ENCODE measurements at regions not wholly inside any gene's neighbourhood (a gene's known extent, or its start where the extent isn't known, plus 50 kb on each side); places are given as distances from the start of the nearest gene placed in this dataset.

DNA sequence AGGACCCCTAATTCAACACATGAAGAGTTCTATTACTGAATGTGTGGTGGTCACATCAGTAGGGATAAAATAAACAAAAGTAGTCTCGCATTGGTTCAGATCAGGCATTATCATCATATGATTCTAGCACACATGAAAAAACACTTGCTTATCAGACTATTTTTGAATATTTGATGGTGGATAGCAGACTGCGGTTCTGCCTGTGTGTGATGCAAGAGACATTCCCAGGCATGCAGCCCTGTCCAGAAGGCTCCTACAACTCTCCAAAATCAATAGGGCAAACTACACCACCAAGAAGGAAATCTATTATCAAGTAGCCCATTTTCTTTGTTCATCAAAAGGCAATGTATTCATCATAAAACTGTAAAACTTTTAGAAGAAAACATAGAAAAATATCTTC is 304.7 kb downstream of the DUSP10 start:
- Histone ChIP-seq H3K4me2 (ENCODE audit: low read length) (no peak overlapping the region), H3K9me2 (replicated peaks; ENCODE audit: low read length) (no peaks in the 10 kb centered on the region), H4K20me1 (ENCODE audit: low read length) (no peaks in the 10 kb centered on the region), H3K79me2 (ENCODE audit: low read length) (no peaks in the 10 kb centered on the region), H3K36me3 (ENCODE audit: low read depth, low read length) (no peaks in the 10 kb centered on the region), H3K27me3 (ENCODE audit: low read length) (no peaks in the 10 kb centered on the region), H3K27ac (ENCODE audit: low read length) (peak overlapping the region; percentile 98), H2AFZ (ENCODE audit: low read length) (no peak overlapping the region), H3K9ac (ENCODE audit: low read length) (peak overlapping the region; percentile 91), H3K4me1 (ENCODE audit: insufficient read depth, low read length) (peaks cover 44% of the 10 kb centered on the region), H3F3A (ENCODE audit: low read length, unreplicated experiment) (peaks cover 12% of the 10 kb centered on the region), H3K9me3 (ENCODE audit: low read length) (no peaks in the 10 kb centered on the region), H3K4me3 (ENCODE audit: low read length) (no peak overlapping the region)
- CTCF ChIA-PET, result no interaction called here
- intact Hi-C loops (cut with micrococcal nuclease), result loop anchor here (5.0 to 10.0 kb wide), 4 partner anchors 220 to 445 kb away; no protein-coding TSS in a partner anchor
- TF ChIP-seq EZH2phosphoT487 (IDR thresholded peaks at IDR 0.05; ENCODE audit: borderline replicate concordance, low read length) (no peak), EZH2 (IDR thresholded peaks at IDR 0.05; ENCODE audit: low read length, unreplicated experiment) (no peak)
- TF ChIP-seq, protein P1, sequence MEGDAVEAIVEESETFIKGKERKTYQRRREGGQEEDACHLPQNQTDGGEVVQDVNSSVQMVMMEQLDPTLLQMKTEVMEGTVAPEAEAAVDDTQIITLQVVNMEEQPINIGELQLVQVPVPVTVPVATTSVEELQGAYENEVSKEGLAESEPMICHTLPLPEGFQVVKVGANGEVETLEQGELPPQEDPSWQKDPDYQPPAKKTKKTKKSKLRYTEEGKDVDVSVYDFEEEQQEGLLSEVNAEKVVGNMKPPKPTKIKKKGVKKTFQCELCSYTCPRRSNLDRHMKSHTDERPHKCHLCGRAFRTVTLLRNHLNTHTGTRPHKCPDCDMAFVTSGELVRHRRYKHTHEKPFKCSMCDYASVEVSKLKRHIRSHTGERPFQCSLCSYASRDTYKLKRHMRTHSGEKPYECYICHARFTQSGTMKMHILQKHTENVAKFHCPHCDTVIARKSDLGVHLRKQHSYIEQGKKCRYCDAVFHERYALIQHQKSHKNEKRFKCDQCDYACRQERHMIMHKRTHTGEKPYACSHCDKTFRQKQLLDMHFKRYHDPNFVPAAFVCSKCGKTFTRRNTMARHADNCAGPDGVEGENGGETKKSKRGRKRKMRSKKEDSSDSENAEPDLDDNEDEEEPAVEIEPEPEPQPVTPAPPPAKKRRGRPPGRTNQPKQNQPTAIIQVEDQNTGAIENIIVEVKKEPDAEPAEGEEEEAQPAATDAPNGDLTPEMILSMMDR (conservative IDR thresholded peaks at IDR 0.05; ENCODE audit: low read depth, low read length), result no peak
- DNase-seq (no peak), ATAC-seq (no peak)
- POLR2A ChIA-PET (ENCODE audit: unreplicated experiment), result no interaction called here
- no TSS peak for BruUV-seq (replicated peaks)

DNA sequence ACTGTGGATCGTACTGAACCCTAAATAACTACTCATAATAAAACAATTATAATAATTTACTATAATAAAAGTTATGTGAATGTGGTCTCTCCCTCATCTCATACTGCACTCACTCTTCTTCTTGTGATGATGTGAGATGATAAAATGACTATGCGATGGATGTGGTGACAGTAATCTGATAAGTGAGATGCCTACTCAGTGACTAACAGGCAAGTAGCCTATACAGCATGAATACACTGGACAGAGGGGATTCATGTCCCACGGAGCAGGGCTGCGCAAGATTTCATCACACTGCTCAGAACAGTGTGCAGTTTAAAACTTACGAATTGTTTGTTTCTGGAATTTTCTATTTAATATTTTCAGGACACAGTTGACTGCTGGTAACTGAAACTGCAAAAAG is 304.0 kb downstream of the DUSP10 start:
- peak overlapping the region; percentile 91 for H3K9ac ChIP-seq (ENCODE audit: low read length)
- no peak overlapping the region for H3K4me3 ChIP-seq (ENCODE audit: low read length)
- peak; percentile 79 for DNase-seq
- intact Hi-C loops (cut with micrococcal nuclease), result loop anchor here (5.0 to 10.0 kb wide), 4 partner anchors 221 to 446 kb away; no protein-coding TSS in a partner anchor
- H3K9me2 ChIP-seq (replicated peaks; ENCODE audit: low read length), result no peaks in the 10 kb centered on the region
- BruUV-seq (replicated peaks), result no TSS peak
- no peak overlapping the region for H2AFZ ChIP-seq (ENCODE audit: low read length)
- H3K36me3 ChIP-seq (ENCODE audit: low read depth, low read length), result no peaks in the 10 kb centered on the region
- POLR2A ChIA-PET (ENCODE audit: unreplicated experiment), result no interaction called here
- ATAC-seq, result no peak
- no peaks in the 10 kb centered on the region for H3K27me3 ChIP-seq (ENCODE audit: low read length)
- H3K79me2 ChIP-seq (ENCODE audit: low read length), result no peaks in the 10 kb centered on the region
- no peaks in the 10 kb centered on the region for H3K9me3 ChIP-seq (ENCODE audit: low read length)
- TF ChIP-seq EZH2phosphoT487 (IDR thresholded peaks at IDR 0.05; ENCODE audit: borderline replicate concordance, low read length) (no peak), EZH2 (IDR thresholded peaks at IDR 0.05; ENCODE audit: low read length, unreplicated experiment) (no peak)
- TF ChIP-seq, protein P1 (conservative IDR thresholded peaks at IDR 0.05; ENCODE audit: low read depth, low read length), result no peak
- H3K4me2 ChIP-seq (ENCODE audit: low read length), result peak overlapping the region; percentile 66; the same call in 1 of the 2 replicates
- peak overlapping the region; percentile 98 for H3K27ac ChIP-seq (ENCODE audit: low read length)
- H3K4me1 ChIP-seq (ENCODE audit: insufficient read depth, low read length), result peaks cover 44% of the 10 kb centered on the region
- no peaks in the 10 kb centered on the region for H4K20me1 ChIP-seq (ENCODE audit: low read length)
- CTCF ChIA-PET, result no interaction called here
- H3F3A ChIP-seq (ENCODE audit: low read length, unreplicated experiment), result peaks cover 12% of the 10 kb centered on the region

DNA sequence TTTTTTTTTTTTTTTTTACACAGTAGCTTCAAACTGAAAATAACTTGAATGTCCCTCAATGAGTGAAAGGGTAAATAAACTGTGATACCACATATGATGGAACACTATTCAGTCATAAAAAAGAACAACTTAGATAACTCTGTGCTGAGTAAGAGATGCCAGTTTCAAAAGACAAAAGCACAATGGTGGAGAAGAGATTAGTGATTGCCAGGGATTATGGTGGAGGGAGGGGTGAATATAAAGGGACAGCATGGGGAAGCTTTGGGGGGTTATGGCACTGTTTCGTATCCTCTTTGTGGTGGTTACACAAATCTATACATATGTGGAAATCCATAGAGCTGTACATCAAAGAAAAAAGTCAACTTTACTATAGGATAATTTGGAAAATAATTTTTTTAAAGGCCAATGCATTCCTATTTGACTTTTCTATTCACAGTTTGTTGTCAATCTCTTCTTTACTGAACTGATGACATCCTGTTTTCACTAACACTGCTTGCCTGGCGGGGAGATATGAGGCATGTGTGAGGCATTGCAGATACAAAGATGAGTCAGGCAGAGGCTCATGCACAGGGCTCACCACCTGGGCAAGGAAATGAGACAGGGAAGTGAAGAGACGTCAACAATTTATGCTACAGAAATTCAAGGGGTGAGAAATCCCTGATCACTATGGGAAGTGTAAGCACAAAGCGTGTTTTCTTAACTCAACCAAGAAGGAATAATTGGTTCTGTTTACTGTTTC is 302.7 kb downstream of the DUSP10 start:
- Histone ChIP-seq H3K4me1 (ENCODE audit: insufficient read depth, low read length) (peaks cover 44% of the 10 kb centered on the region), H4K20me1 (ENCODE audit: low read length) (no peaks in the 10 kb centered on the region), H3K27me3 (ENCODE audit: low read length) (no peaks in the 10 kb centered on the region), H3K9me2 (replicated peaks; ENCODE audit: low read length) (no peaks in the 10 kb centered on the region), H3K4me3 (ENCODE audit: low read length) (peak overlapping the region; percentile 21), H3F3A (ENCODE audit: low read length, unreplicated experiment) (peaks cover 12% of the 10 kb centered on the region), H3K9ac (ENCODE audit: low read length) (peak overlapping the region; percentile 91), H3K4me2 (ENCODE audit: low read length) (peak overlapping the region; percentile 66), H3K27ac (ENCODE audit: low read length) (peak overlapping the region; percentile 98), H3K79me2 (ENCODE audit: low read length) (no peaks in the 10 kb centered on the region), H2AFZ (ENCODE audit: low read length) (no peak overlapping the region), H3K36me3 (ENCODE audit: low read depth, low read length) (no peaks in the 10 kb centered on the region), H3K9me3 (ENCODE audit: low read length) (no peaks in the 10 kb centered on the region)
- POLR2A ChIA-PET (ENCODE audit: unreplicated experiment), result no interaction called here
- BruUV-seq (replicated peaks), result no TSS peak
- CTCF ChIA-PET, result interaction anchor here (0.6 to 0.8 kb wide), 4 partner anchors 38 to 1345 kb away, joined by 3 to 4 read pairs (median 3); partner anchors contain the start of gene IARS2
- TF ChIP-seq EZH2phosphoT487 (IDR thresholded peaks at IDR 0.05; ENCODE audit: borderline replicate concordance, low read length) (no peak), EZH2 (IDR thresholded peaks at IDR 0.05; ENCODE audit: low read length, unreplicated experiment) (no peak)
- TF ChIP-seq, protein P1 (conservative IDR thresholded peaks at IDR 0.05; ENCODE audit: low read depth, low read length), result no peak
- ATAC-seq (peak; percentile 91), DNase-seq (peak; percentile 96)
- intact Hi-C loops (cut with micrococcal nuclease), result loop anchor here (5.0 to 10.0 kb wide), 4 partner anchors 222 to 447 kb away; no protein-coding TSS in a partner anchor

Measured in PC-3 (cell line).